ENCODE measurements at regions not wholly inside any gene's neighbourhood (a gene's known extent, or its start where the extent isn't known, plus 50 kb on each side); places are given as distances from the start of the nearest gene placed in this dataset. TPM values are rescaled to one million over a fixed set of nuclear protein-coding genes. Genes with fewer than 3 reads are reported as not detected.

- Histone ChIP-seq H3K4me1 (replicated peaks in 1 of 2; ENCODE audit: control insufficient read depth in 2 of 2, insufficient read depth in 2 of 2, low read length in 2 of 2) (peaks cover 0 to 3% of the 10 kb centered on the region in 2 experiments; a peak in 1 of 5 replicates), H3K9me1 (ENCODE audit: control insufficient read depth, insufficient read depth, low read length) (no peaks in the 10 kb centered on the region), H3K9ac (ENCODE audit: insufficient read depth in 1 of 2, low read depth in 2 of 2, low read length in 2 of 2) (no peak overlapping the region), H3K27me3 (ENCODE audit: control insufficient read depth in 2 of 2, insufficient read depth in 2 of 2, low read length in 2 of 2) (peaks cover 0 to 4% of the 10 kb centered on the region in 2 experiments; a peak in 2 of 5 replicates), H3K4me3 (no peak overlapping the region), H3K79me2 (ENCODE audit: control insufficient read depth, insufficient read depth, low read length) (no peaks in the 10 kb centered on the region), H4K20me1 (replicated peaks; ENCODE audit: control insufficient read depth, insufficient read depth, low read length) (no peaks in the 10 kb centered on the region; the same call in 1 of the 2 replicates), H3K36me3 (ENCODE audit: control insufficient read depth, insufficient read depth, low read length) (no peaks in the 10 kb centered on the region), H2AFZ (ENCODE audit: low read depth, low read length) (no peak overlapping the region), H3K4me2 (ENCODE audit: insufficient read depth, low read length) (no peak overlapping the region), H3K9me3 (replicated peaks; ENCODE audit: control insufficient read depth, insufficient read depth, low read depth, low read length) (no peaks in the 10 kb centered on the region), H3K27ac (ENCODE audit: extremely low read depth, low read depth, low read length) (no peak overlapping the region)
- FAIRE-seq (no peak), DNase-seq (ENCODE audit: extremely low read depth in 1 of 4, low spot score in 3 of 4) (no peak), ATAC-seq (peak; percentile 40; the same call in 2 of the 3 replicates)
- WGBS (ENCODE audit: insufficient coverage, low coverage, missing lambda C conversion rate), result 50% methylated on average over 2 of the region's 2 CpGs
- intact Hi-C loops (cut with micrococcal nuclease) (no loop called here), in situ Hi-C loops (cut with MboI) (no loop called here)
- ChIA-PET CTCF (ENCODE audit: low intra/inter-chr PET ratio) (no interaction called here), POLR2A (interaction anchor here (0.8 to 1.3 kb wide), 3 partner anchors 10 to 234 kb away, joined by 3 to 4 read pairs (median 4); no protein-coding TSS in a partner anchor)
- BruUV-seq (replicated peaks), result no TSS peak
- TF ChIP-seq, protein P1, sequence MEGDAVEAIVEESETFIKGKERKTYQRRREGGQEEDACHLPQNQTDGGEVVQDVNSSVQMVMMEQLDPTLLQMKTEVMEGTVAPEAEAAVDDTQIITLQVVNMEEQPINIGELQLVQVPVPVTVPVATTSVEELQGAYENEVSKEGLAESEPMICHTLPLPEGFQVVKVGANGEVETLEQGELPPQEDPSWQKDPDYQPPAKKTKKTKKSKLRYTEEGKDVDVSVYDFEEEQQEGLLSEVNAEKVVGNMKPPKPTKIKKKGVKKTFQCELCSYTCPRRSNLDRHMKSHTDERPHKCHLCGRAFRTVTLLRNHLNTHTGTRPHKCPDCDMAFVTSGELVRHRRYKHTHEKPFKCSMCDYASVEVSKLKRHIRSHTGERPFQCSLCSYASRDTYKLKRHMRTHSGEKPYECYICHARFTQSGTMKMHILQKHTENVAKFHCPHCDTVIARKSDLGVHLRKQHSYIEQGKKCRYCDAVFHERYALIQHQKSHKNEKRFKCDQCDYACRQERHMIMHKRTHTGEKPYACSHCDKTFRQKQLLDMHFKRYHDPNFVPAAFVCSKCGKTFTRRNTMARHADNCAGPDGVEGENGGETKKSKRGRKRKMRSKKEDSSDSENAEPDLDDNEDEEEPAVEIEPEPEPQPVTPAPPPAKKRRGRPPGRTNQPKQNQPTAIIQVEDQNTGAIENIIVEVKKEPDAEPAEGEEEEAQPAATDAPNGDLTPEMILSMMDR (IDR thresholded peaks at IDR 0.05 in 2 of 3, conservative IDR thresholded peaks at IDR 0.05 in 1 of 3; ENCODE audit: insufficient read depth in 2 of 3, low read depth in 1 of 3, low read length in 3 of 3), result peak in 2 of 3 experiments; percentile 2 to 19; a peak in 2 of 6 replicates
- no peak for TF ChIP-seq MEF2D (tag; conservative IDR thresholded peaks at IDR 0.05; ENCODE audit: low read depth)
Observed at GRCh38 chr11:15913261-15913660, 443.1 kb downstream of the SOX6 start.

Small RNA genes lying in the stretch of these regions (small RNA-seq; reads per million reads assigned to genes)
- gene RF00324, result not detected
